ENCODE measurements at regions not wholly inside any gene's neighbourhood (a gene's known extent, or its start where the extent isn't known, plus 50 kb on each side); places are given as distances from the start of the nearest gene placed in this dataset.

GRCh38 chr10:117674201-117674600 is 131.7 kb downstream of the EMX2 start:
- DNase-seq (no peak), FAIRE-seq (no peak)
- Histone ChIP-seq H3K9me3 (ENCODE audit: control insufficient read depth in 2 of 3, insufficient read depth in 1 of 3, low read length in 3 of 3) (no peaks in the 10 kb centered on the region), H3K4me1 (ENCODE audit: control insufficient read depth in 2 of 3, insufficient read depth in 2 of 3, low read depth in 1 of 3, low read length in 3 of 3) (no peaks in the 10 kb centered on the region), H3K4me3 (ENCODE audit: low read length in 3 of 3) (no peak overlapping the region), H3K27ac (ENCODE audit: low read depth in 2 of 2, low read length in 2 of 2) (no peak overlapping the region), H3K36me3 (ENCODE audit: control insufficient read depth in 2 of 3, insufficient read depth in 3 of 3, low read length in 3 of 3) (no peaks in the 10 kb centered on the region), H3K27me3 (ENCODE audit: control insufficient read depth, insufficient read depth, low read length) (no peaks in the 10 kb centered on the region), H3K9ac (ENCODE audit: low read length in 3 of 3) (no peak overlapping the region)
- intact Hi-C loops (cut with DNase I), result no loop called here
- TF ChIP-seq CTCF (IDR thresholded peaks at IDR 0.05; ENCODE audit: borderline replicate concordance, extremely low read depth, insufficient read depth), result no peak

GRCh38 chr10:117674646-117675045 is 132.1 kb downstream of the EMX2 start:
- Histone ChIP-seq H3K4me1 (ENCODE audit: control insufficient read depth in 2 of 3, insufficient read depth in 2 of 3, low read depth in 1 of 3, low read length in 3 of 3) (no peaks in the 10 kb centered on the region), H3K9ac (ENCODE audit: low read length in 3 of 3) (no peak overlapping the region), H3K36me3 (ENCODE audit: control insufficient read depth in 2 of 3, insufficient read depth in 3 of 3, low read length in 3 of 3) (no peaks in the 10 kb centered on the region), H3K27me3 (ENCODE audit: control insufficient read depth, insufficient read depth, low read length) (no peaks in the 10 kb centered on the region), H3K9me3 (ENCODE audit: control insufficient read depth in 2 of 3, insufficient read depth in 1 of 3, low read length in 3 of 3) (no peaks in the 10 kb centered on the region), H3K27ac (ENCODE audit: low read depth in 2 of 2, low read length in 2 of 2) (no peak overlapping the region), H3K4me3 (ENCODE audit: low read length in 3 of 3) (no peak overlapping the region)
- no peak for TF ChIP-seq CTCF (IDR thresholded peaks at IDR 0.05; ENCODE audit: borderline replicate concordance, extremely low read depth, insufficient read depth)
- FAIRE-seq (no peak), DNase-seq (peak in 3 of 5 donors; percentile 44 to 71 (median 65))
- intact Hi-C loops (cut with DNase I), result no loop called here

GRCh38 chr10:117675514-117676055 is 133.0 kb downstream of the EMX2 start:
- intact Hi-C loops (cut with DNase I), result no loop called here

More at GRCh38 chr10:117675514-117676055, 133.0 kb downstream of the EMX2 start:
- H3K27me3 ChIP-seq (ENCODE audit: control insufficient read depth, insufficient read depth, low read length), result no peaks in the 10 kb centered on the region
- no peak for TF ChIP-seq CTCF (IDR thresholded peaks at IDR 0.05; ENCODE audit: borderline replicate concordance, extremely low read depth, insufficient read depth)
- H3K4me1 ChIP-seq (ENCODE audit: control insufficient read depth in 2 of 3, insufficient read depth in 2 of 3, low read depth in 1 of 3, low read length in 3 of 3), result no peaks in the 10 kb centered on the region
- H3K4me3 ChIP-seq (ENCODE audit: low read length in 3 of 3), result no peak overlapping the region
- FAIRE-seq (no peak), DNase-seq (peak in 3 of 5 donors; percentile 18 to 50 (median 48))
- H3K36me3 ChIP-seq (ENCODE audit: control insufficient read depth in 2 of 3, insufficient read depth in 3 of 3, low read length in 3 of 3), result no peaks in the 10 kb centered on the region
- no peak overlapping the region for H3K9ac ChIP-seq (ENCODE audit: low read length in 3 of 3)
- no peaks in the 10 kb centered on the region for H3K9me3 ChIP-seq (ENCODE audit: control insufficient read depth in 2 of 3, insufficient read depth in 1 of 3, low read length in 3 of 3)
- H3K27ac ChIP-seq (ENCODE audit: low read depth in 2 of 2, low read length in 2 of 2), result no peak overlapping the region
